Stimulated activated CD4-positive, alpha-beta T cell treated with anti-CD3 and anti-CD28 coated beads, TNF-alpha, amount 100 ng/mL, for 48 hours (primary cell): ENCODE measurements at regions not wholly inside any gene's neighbourhood (a gene's known extent, or its start where the extent isn't known, plus 50 kb on each side); places are given as distances from the start of the nearest gene placed in this dataset.
"Not testable (repeated sequence)": the region's sequence is repeated elsewhere in the genome, so short reads cannot be mapped to it uniquely, and the experiment has no call there.

Source experiments
- DNase-seq, 3 donors: peaks; one replicate each; pipeline ENCODE4 v3.0.0-alpha.2; 2020; ENCODE audit warnings: low read depth in 3 of 3

- DNase-seq = no peak
These were observed 245.2 kb upstream of the SDK2 start for GRCh38 chr17:73889439-73889838.

- DNase-seq = no peak
These were observed 246.7 kb upstream of the SDK2 start for GRCh38 chr17:73890831-73891405.

GRCh38 chr17:73895157-73895556, 250.9 kb upstream of the SDK2 start:
- DNase-seq = no peak

- no peak for DNase-seq
These were observed 252.7 kb upstream of the SDK2 start for GRCh38 chr17:73896966-73897365.

- no peak for DNase-seq
These were observed 255.6 kb upstream of the SDK2 start for GRCh38 chr17:73899839-73900238.

GRCh38 chr17:73900516-73900915, 256.3 kb upstream of the SDK2 start:
- DNase-seq = no peak

- DNase-seq = no peak
These were observed 257.0 kb upstream of the SDK2 start for GRCh38 chr17:73901249-73901648.

GRCh38 chr17:73901661-73902415, 257.6 kb upstream of the SDK2 start:
- peak in 1 of 3 donors; percentile 28 for DNase-seq

- DNase-seq = no peak
These were observed 258.4 kb upstream of the SDK2 start for GRCh38 chr17:73902416-73903181.

GRCh38 chr17:73906896-73907870, 262.9 kb upstream of the SDK2 start:
- no peak for DNase-seq

GRCh38 chr17:73909186-73909585, 264.9 kb upstream of the SDK2 start:
- no peak for DNase-seq

GRCh38 chr17:73910206-73910605, 266.0 kb upstream of the SDK2 start:
- no peak for DNase-seq

GRCh38 chr17:73910821-73911515, 266.7 kb upstream of the SDK2 start:
- no peak for DNase-seq

GRCh38 chr17:73911726-73912372, 267.6 kb upstream of the SDK2 start:
- no peak for DNase-seq

- no peak for DNase-seq
These were observed 268.1 kb upstream of the SDK2 start for GRCh38 chr17:73912373-73912746.

- no peak for DNase-seq
These were observed 270.5 kb upstream of the SDK2 start for GRCh38 chr17:73914536-73915274.

GRCh38 chr17:73919033-73919432, 274.8 kb upstream of the SDK2 start:
- not testable (repeated sequence) for DNase-seq

GRCh38 chr17:73921306-73921705, 277.1 kb upstream of the SDK2 start:
- no peak for DNase-seq

GRCh38 chr17:73924114-73924908, 279.2 kb upstream of the RPL38 start:
- DNase-seq = no peak
